AG09319 (cell line): ENCODE measurements at regions not wholly inside any gene's neighbourhood (a gene's known extent, or its start where the extent isn't known, plus 50 kb on each side); places are given as distances from the start of the nearest gene placed in this dataset.

Source experiments
- DNase-seq: peaks from one replicate; pipeline ENCODE4 v3.0.0-alpha.2; 2010; ENCODE audit warnings: low read depth; ENCODE audit errors: extremely low read depth
- TF ChIP-seq, protein P1 (sequence below): IDR thresholded peaks from 2 replicates; pipeline ENCODE4 v1.5.1; 2011; ENCODE audit warnings: low read depth, mild to moderate bottlenecking, inconsistent platforms, low read length, moderate library complexity

- DNase-seq: no peak
- TF ChIP-seq, protein P1, sequence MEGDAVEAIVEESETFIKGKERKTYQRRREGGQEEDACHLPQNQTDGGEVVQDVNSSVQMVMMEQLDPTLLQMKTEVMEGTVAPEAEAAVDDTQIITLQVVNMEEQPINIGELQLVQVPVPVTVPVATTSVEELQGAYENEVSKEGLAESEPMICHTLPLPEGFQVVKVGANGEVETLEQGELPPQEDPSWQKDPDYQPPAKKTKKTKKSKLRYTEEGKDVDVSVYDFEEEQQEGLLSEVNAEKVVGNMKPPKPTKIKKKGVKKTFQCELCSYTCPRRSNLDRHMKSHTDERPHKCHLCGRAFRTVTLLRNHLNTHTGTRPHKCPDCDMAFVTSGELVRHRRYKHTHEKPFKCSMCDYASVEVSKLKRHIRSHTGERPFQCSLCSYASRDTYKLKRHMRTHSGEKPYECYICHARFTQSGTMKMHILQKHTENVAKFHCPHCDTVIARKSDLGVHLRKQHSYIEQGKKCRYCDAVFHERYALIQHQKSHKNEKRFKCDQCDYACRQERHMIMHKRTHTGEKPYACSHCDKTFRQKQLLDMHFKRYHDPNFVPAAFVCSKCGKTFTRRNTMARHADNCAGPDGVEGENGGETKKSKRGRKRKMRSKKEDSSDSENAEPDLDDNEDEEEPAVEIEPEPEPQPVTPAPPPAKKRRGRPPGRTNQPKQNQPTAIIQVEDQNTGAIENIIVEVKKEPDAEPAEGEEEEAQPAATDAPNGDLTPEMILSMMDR: no peak
These were observed 312.8 kb downstream of the FOXL1 start for GRCh38 chr16:86891121-86891520.

GRCh38 chr16:86891631-86892030, 313.3 kb downstream of the FOXL1 start:
- TF ChIP-seq, protein P1: no peak
- no peak for DNase-seq

GRCh38 chr16:86892509-86892908, 314.2 kb downstream of the FOXL1 start:
- TF ChIP-seq, protein P1: no peak
- no peak for DNase-seq

- TF ChIP-seq, protein P1: no peak
- no peak for DNase-seq
These were observed 315.2 kb downstream of the FOXL1 start for GRCh38 chr16:86893506-86893905.

DNA sequence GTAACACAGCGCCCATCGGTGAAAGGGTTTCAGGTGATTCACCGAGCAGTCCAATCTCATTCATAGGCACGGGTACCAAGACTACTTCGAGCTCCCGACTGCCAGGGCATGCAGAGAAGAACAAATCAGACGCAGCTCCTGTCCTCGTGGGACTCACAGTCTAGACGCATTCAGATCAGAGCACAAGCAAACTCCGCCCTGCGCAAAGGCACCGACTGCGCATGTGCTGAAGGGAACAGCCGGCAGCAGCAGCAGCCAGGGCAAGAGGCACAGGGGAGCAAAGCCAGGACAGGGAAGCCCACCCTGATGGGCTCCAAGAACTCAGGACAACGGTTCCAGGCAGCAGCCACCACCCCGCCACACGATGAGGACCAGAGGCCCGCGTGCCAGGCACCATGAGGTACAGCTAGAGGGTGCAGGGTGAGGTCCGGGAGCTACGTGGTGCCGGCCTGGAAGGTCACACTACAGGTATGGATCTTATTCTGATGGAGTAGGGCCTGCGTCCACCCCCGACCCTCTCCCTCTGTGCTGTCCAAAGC, 315.7 kb downstream of the FOXL1 start:
- TF ChIP-seq, protein P1: no peak
- no peak for DNase-seq

DNA sequence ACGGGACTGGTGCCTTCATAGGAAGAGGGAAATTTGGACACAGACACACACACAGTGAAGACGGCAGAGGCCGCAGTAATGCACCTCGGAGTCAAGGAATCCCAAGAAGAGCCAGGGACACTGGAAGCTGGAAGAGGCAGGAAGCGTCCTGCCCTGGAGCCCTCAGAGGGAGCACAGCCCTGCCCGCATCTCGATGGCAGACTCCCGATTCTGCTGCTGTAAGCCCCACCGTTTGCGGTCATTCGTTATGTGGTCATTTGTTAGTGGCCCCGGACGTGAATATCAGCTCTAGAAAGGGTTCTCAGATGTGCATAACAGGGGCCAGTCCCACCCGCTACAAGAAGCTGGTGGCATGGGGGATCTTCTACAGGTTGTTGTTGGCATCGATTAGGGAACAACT, 316.6 kb downstream of the FOXL1 start:
- TF ChIP-seq, protein P1: no peak
- no peak for DNase-seq

GRCh38 chr16:86895606-86896005, 317.3 kb downstream of the FOXL1 start:
- TF ChIP-seq, protein P1: no peak
- DNase-seq: no peak
